RKO (cell line): ENCODE measurements at regions not wholly inside any gene's neighbourhood (a gene's known extent, or its start where the extent isn't known, plus 50 kb on each side); places are given as distances from the start of the nearest gene placed in this dataset.

Source experiments
- DNase-seq: peaks from one replicate; pipeline ENCODE4 v3.0.0-alpha.2; 2016; ENCODE audit warnings: low spot score

DNA sequence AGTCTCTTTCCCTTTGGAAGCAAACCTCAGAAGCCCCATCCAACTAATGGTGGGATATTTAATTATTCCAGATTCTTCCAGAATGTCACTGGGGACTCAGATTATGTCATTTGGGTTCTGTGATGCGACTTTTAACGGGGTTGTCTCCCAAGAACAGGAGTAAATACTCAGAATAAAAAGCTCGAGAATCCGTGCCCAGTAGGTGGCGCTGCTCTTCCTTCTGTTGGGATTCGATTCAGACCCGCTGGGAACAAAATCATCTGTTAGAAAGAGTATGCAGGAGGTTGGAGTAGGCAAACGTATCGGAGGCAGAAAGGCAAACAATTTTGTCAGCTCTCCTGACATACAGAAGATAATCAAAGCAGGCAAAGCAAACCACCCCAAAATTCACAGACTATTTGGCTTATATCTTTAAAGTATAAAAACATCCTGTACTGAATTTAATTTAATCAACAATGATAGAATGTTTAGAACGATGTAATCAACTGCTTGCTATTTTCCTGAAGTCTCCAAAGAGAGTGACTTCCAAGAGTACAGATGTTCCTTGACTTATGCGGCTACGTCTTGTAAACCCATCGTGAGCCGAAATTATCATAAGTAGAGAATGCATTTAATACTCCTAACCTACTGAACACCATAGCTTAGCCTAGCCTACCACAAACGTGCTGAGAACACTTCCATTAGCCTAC lies 169.8 kb upstream of the RAI14 start:
- peak; percentile 76 for DNase-seq

DNA sequence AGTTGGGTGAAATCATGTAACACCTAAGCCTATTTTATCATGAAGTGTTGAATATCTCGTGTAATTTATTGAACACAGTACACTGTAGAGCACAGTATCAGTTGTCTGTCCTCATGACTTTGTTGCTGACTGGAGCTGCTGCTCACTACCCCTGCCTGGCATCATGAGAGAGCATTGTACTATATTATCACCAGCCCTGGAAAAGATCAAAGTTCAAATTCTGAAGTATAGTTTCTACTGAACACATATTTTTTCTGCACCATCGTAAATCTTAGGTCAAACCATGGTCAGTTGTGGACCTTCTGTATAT lies 169.3 kb upstream of the RAI14 start:
- DNase-seq, result no peak

DNA sequence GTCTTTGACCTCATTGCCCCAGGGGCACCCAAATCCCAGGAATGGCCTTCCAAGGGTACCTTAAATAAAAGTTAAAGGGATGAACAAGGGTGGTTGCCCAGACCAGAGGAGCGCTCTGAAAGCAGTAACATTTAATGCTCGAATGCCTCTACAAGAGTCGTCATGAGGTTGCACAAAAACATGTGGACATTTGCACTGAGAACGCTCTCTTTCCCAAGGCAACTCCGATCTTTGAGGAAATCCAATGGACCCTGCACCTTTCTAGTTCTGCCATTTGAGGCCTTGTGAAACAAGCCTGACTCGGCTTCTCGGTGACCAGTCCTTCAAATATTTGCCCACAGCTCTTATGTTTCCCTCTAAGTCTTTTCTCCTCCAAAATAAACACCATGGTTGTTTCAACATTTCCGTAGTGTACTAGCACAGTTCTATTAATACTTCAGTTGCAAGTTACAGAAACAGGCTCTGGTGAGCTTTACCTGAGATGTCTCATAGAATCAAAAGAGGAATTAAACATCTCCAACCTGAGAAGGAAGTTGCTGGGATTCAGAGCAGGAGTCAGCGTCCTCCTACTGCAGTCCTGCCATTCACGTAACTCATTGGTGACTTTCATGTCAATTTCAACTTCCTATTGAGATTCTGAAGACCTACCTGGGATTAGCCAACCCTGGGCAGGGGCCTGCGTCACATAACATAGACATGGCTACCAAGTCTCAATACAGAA lies 168.8 kb upstream of the RAI14 start:
- DNase-seq, result no peak

DNA sequence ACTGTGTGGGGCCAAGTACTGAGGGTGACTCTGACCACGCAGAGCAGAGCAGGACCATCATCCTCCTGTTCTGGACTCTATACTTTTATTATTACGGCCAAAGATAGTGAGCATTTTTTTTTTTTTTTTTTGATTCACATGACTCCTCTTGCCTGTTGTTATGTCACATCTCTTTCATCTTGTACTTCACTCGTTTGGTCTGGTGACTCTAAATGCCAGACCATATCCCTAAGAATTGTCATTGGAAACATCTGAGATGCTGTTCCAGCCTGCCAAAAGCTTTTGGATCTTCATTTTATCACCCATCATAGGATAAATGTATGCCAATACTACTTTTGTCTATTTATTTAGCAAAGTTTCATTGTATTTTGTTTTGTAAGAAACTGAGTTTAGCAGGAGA lies 168.2 kb upstream of the RAI14 start:
- DNase-seq, result no peak

DNA sequence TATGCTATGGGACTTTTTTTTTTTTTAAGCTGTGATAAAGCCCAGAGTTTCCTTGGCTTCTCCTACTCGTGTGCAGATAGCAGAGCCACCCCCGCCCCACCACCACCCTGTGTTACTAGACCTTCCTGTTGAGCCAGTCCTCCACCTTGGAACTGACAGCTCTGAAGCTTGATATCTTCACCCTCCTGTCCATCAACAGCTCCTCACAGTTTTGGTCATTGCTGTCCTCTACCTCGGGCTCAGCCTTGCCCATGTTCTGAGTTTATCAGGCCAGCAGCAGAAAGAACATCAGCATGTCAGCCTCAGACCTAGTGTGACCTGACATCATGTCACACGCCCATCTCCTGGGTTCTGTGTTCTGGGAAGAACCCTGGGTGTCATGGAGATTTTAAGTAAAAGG lies 167.1 kb upstream of the RAI14 start:
- no peak for DNase-seq

DNA sequence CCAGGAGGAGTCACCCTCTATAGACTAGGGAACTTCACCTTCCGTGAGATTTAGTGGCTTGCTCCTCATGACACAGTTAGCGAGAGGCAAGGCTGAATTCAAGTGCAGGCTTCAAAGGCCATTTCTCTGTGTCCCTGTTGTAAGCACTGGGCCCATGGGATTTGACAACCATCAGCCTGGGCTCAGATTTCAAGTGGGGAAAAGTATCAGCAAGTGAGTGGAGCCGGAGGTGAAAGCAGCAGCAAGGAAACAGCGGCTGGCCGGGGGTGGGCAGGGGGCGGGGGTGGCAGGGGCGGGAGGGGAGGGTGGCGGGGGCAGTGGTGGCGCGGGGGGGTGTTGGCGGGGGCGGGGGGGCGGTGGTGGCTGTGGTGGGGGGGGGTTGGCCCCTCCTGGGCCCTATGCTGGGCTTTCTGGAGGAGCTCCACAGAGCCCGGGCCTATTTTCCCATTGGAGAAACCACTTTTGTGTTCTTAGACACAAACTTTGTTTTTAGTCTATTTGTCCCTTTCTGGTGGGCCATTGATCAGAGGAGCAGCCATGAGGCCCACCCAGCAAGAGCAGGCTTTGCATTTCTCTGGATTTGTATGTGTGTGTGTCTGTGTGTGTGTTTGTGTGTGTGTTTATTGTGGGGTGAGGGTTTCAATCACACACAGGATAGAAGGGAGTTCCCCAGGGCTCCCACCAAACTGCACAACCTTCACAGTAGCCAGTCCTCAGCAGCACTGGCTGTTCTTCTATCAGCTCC lies 165.4 kb upstream of the RAI14 start:
- no peak for DNase-seq

DNA sequence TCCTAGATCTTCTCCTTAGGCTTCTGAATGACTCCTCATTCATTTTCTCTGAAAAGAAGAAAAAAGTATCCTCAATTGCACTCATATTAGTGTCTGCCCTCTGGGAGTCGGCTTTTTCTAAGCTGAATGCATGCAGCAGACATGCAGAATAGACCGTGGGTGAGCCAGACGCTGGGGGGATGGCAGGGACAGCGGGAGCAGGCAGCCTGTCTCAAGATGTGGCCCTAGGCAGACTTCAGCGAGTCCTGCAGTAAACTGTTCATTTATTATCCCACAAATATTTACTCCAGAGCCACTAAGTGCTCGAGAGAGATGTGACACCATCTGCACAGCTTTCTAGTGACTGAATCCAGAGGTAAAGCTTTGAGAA lies 164.9 kb upstream of the RAI14 start:
- DNase-seq, result no peak

DNA sequence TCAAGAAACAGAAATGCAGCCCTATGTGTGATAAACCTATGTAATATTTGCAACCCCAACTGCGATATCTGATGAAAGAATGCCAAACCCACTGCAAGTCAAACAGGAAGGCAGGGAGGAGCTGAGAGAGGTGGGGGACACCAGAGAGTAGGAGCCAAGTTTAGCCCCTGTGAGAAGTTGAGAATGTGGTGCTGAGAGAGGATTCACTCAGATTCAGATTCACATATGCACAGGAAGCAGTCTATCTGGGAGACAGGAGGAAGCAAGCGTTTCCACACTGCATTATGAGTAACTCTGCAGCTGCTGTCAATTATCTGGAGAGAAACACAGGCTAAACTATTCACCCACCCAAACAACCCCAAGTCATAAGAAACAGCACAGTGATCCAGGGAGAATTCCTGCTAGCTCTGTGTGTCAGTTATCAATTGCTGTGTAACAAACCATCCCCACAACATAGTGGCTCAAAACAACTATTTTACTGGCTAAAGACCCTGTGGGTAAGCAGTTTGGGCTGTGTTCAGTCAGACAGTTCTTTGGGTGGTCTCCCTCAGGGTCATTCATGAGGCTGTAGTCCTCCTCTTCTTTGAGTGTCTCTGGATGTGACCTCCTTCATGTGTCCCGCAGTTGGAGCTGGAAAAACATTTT lies 161.9 kb upstream of the RAI14 start:
- no peak for DNase-seq

DNA sequence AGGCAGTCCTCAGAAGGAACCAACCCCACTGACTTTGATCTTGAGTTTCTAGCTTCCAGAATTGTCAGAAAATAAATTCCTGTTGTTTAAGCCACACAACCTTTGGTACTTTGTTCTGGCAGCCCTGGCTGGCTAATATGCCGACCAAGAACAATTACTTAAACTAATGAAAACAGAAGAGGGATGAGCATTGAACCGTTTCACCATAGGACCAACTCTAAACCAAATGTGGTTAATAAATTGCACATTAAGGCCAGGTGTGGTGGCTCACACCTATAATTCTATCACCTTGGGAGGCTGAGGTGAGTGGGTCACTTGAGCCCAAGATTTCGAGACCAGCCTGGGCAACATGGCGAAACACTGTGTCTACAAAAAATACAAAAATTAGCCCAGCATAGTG lies 160.9 kb upstream of the RAI14 start:
- no peak for DNase-seq

DNA sequence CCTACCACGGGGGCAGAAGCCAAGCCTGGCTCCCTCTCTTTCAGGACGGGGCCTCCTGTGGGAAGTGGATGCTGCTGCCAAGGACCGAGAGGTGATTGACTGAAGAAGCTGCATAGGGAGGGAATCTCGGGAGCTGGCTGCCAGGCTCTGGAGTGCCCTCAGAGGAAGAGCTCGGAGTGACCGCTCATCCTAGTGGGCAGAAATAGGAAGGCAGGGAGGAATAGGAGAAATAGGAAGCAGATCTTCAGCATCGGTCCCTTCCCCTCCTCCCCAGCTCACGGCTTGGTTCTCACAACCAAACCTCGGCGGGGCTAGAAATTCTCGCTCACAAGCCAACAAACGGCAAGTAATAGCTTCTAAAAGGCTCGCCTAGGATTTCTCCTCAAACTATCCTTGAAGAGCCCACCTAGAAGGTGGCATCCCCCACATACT lies 159.9 kb upstream of the RAI14 start:
- no peak for DNase-seq

DNA sequence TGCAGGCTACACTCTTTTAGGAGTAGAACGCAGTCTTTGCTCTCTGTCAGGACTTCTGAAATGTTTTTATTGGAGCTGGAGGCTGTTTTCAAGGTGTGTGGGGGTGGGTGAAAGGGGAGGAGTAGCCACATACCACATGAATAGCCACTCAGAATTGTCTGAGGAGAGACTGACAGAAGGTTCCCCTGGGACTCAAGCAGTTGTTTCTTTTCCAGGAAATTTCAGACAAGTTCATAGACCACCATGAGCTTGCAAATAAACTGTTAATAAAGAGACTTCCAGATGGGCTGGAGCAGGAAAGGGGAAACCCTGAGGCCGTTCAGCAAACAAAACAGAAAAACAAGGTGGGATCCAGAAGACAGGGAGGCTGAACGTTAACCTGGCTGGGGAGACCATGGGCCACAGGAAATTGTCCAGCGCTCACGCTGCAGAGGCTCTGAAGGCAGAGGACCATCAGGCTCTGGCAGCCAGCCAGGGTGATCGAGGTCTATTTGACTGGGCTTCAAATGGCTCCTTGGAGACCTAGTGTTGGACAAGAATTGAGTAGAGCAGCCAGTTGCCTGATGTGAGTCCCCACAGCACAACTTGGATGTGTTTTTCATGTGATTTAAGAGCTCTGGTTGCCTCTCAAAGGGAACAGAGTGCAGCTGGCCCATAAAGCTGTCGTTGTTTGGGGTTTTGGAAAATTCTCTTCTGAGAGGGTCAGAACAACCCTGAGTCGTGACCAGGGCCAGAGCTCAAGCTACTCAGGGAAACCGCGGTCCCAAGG lies 159.2 kb upstream of the RAI14 start:
- DNase-seq, result no peak

DNA sequence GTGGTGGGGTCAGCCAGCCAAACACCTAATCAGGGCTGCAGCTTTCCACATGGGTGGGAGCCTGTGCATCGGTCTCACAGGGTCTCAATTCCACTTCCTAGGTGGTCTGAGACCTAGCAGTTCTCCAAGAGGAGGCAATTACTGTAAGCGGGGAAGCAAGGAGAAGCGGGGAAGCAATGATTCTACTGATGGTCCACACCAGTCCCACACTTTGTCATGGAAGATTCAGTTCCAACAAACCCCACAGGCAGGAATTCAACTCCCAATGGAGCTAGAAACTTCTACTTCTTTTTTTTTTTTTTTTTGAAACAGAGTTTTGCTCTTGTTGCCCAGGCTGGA lies 158.7 kb upstream of the RAI14 start:
- DNase-seq, result no peak

DNA sequence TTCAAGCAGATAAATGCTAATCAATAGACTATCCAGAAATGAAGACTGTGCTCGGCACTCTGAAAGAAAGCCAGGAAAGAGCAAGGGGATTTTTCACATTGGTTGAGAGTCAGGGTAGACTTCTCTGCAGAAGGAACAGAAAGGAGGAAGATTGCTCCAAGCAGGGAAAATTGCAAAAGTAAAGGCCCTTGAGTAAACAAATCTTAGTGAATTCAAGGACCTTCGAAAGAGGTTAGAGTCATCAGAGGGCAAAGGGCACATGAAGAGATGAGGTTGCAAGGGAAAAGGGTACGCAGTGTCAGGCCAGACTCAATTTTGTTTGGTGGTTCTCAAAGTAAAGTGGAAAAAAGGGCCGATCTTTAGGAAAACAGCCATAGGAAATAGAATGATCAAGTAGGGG lies 157.6 kb upstream of the RAI14 start:
- no peak for DNase-seq

DNA sequence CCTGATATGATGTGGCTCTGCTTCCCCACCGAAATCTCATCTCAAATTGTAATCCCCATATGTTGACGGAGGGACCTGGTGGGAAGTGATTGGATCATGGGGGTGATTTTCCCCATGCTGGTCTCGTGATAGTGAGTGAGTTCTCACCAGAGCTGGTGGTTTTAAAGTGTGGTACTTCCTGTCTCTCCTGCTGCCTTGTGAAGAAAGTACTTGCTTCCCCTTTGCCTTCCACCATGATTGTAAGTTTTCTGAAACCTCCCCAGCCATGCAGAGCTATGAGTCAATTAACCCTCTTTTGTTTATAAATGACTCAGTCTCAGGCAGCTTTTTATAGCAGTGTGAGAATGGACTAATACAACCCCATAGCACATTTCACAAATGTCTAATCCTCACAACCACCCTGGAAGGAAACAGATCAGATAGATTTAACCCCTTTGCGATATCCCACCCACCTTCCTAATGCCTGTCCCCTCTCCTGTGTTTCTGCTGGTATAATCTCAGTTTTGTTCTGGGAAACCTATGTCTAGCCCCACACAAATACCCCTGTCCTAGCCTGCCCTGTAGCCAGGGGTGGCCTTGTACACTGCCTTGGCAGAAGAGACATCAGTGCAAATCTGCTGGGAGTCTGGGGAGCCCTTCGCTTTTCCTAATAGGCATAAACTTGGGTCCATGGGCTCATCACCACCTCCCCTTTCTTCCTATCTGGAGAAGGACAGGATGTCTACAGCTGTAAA lies 157.0 kb upstream of the RAI14 start:
- DNase-seq, result peak; percentile 49

DNA sequence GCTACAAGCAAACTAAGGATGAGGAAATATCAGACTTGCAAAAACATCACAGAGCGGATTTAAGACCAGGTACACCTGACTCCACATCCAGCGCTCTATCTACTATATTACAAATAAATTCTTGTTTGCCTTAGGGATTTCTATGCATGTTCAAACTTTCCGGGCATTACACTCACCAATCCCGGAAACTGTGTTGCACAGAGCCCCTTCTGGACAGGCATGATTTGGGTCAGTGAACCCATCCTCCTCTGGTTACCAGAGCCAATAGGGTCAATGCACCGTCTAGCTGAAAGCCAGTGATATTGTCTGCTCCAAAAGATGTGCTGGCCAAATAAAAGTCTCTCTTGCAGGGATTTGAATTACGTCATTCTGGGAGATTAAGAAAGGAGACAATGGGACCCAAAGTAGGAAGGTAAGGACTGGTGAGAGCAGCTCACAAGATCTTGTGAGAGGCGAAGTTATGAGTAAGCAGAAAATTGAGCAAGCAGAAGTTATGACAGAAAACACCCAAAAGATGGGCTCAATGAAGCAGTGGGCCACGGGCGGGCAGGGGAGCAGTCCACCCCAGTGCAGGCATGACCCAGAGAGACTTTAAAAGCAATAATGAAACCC lies 155.8 kb upstream of the RAI14 start:
- no peak for DNase-seq

DNA sequence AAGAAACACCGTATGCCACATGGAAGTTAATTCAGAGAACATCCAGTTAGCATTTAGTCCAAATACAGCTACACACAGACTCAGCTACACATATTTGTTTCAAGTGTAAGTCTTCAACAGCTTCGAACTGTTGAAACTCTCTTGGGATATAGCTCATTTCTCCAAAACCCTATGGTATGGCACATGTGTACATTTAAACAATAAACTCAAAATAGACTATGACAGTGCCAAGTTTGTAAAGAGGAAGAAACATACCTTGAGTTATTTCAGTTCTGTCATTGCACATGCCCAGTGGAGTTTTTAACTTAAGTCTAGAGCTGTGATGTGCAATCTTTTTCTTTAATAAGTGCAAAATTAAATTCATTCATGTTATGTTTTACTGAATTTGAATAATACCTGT lies 155.1 kb upstream of the RAI14 start:
- DNase-seq, result no peak

DNA sequence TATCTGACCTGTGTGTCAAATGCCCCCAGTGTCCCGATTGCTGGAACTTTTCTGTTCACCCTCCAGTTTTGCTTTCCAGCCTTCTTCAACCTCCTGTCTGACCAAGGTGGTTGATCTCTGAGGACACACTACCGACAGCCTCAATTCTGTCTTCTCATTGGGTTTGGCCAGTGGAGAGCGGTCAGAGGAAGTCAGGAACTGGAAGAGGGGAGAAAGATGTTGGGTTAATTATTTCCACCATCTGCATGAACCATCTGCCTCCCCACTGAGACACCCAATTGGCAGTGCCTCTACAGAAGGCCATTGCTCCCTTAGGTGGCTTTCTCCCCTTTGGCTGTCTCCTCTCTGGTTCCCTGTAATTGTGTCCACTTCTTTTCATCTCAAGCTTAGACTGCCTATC lies 154.3 kb upstream of the RAI14 start:
- DNase-seq, result no peak

DNA sequence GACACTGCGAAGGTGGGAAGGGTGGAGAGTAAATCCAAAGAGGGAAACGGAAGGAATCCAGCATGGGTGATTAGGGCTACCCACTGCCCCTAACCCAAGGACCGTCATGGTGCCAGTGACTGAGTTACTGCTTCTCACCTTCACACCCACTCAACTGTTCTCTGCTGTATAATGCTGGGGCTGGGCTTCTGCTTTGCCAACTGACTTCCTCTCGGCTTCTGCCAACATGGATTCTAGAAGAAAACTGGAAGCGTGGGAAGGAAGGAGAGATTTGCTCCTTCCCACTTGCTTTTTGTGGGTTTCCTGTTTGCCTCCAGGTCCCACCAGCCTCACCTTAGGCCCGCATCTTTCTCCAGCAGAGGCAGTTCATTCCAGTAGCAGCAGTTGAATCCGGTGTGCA lies 153.5 kb upstream of the RAI14 start:
- DNase-seq, result no peak

DNA sequence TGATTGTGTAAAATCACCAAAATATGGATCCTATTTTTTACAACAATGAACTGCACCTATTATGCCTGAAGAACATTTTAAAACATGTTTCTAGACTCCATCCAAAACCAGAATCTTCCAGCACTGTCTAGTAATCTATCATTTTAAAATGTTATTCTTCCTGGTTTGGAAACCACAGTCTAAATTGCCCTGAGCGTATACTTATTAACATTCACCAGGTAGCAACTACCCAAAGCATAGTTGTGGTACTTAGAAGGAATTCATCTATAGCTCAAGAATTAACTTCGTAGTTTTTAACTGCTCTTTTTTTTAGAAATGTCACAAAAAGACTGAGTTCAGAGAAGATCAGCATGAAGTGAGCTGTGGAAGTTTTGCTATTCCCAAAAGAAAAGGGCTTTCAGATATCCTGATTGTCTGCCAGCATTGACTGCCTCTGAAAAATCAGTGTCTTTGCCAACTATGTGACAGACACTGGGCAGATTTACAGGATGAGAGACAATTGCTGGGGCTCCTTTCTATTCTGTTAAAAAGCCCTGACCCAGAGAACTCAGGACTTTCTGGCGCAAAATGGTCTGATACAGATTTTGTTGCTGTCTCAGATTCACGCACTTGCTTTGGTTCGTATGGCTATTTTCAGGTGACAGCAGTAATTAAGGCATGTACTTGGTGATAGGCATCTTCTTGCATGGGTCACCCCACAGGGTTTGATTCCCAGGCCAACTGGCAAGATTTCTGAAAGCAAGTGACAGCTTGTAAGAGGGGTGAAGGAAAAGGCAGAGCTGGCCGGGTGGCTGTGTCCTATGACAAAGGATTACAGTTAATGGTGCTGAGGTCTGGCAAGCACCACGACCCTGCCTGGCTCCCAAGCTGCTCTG lies 152.5 kb upstream of the RAI14 start:
- no peak for DNase-seq

DNA sequence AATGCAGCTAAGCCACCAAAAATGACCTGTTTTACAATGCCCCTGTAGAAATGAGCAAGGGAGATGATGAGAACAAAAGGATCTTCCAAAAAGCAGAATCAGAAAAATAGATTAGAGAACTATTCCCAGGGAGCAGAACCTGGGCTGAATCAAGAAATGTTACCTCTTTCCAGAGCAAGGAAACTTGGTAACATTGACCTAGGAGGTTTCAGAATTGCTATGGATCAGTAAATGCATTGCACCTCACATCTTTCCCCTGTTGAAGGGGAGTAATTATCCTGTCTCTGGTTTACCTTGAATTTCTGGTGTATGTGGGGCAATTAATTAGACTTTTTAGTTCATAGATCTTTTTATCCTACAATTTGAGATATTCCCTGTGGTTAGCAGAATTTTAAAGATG lies 151.2 kb upstream of the RAI14 start:
- no peak for DNase-seq
